Uterus (tissue), 3 donors: ENCODE measurements at regions not wholly inside any gene's neighbourhood (a gene's known extent, or its start where the extent isn't known, plus 50 kb on each side); places are given as distances from the start of the nearest gene placed in this dataset.

Experiments used
- DNase-seq, 2 donors: peaks; one replicate each; pipeline ENCODE4 v3.0.0-alpha.2; 2019 to 2020
- H3K27ac ChIP-seq, 2 donors: fragments of 200-600 bp; sonication (generic); 1 replicate in 1 of 2; 2 replicates in 1 of 2; pipeline ENCODE4 v1.5.1; 2016 to 2018
- H3K27me3 ChIP-seq, 2 donors: fragments of 200-600 bp; sonication (generic); one replicate each; pipeline ENCODE4 v1.5.1; 2018 to 2019; ENCODE audit warnings: control low read depth in 1 of 2
- H3K36me3 ChIP-seq, 2 donors: fragments of 200-600 bp; sonication (generic); one replicate each; pipeline ENCODE4 v1.5.1; 2019; ENCODE audit warnings: control low read depth in 1 of 2
- H3K4me1 ChIP-seq, 2 donors: fragments of 200-600 bp; sonication (generic); one replicate each; pipeline ENCODE4 v1.5.1; 2018 to 2019; ENCODE audit warnings: control low read depth in 1 of 2
- H3K4me3 ChIP-seq, 2 donors: fragments of 200-600 bp; sonication (generic); 1 replicate in 1 of 2; 2 replicates in 1 of 2; pipeline ENCODE4 v1.5.1; 2018 to 2019; ENCODE audit warnings: mild to moderate bottlenecking in 1 of 2
- H3K9me3 ChIP-seq, 2 donors: fragments of 200-600 bp; sonication (generic); one replicate each; pipeline ENCODE4 v1.5.1; 2019; ENCODE audit warnings: control low read depth in 1 of 2
- CTCF ChIP-seq, 4 experiments: fragments of 200-600 bp in 2 of 4; fragments of 450-650 bp in 2 of 4; sonication (generic) in 2 of 4; IDR thresholded peaks; one replicate each; pipeline ENCODE4 v1.5.1; 2016 to 2019; ENCODE audit warnings: antibody characterized with exemption in 4 of 4, mild to moderate bottlenecking in 2 of 4, moderate library complexity in 1 of 4
- POLR2A ChIP-seq, 2 donors: fragments of 450-650 bp; IDR thresholded peaks; one replicate each; pipeline ENCODE4 v1.6.1; 2016; ENCODE audit warnings: antibody characterized with exemption in 2 of 2, mild to moderate bottlenecking in 1 of 2, moderate library complexity in 1 of 2
- intact Hi-C: fragments of 100-400 bp; cut with DNase I; formaldehyde crosslinking; loops from one replicate; pipeline ENCODE4 v1.15.1; 2023; ENCODE audit warnings: low total_unique reads
- donor health status: DM: yes; HTN: yes; CAD: no.

- Histone ChIP-seq H3K36me3 (no peaks in the 10 kb centered on the region), H3K4me3 (no peak overlapping the region), H3K9me3 (no peaks in the 10 kb centered on the region), H3K4me1 (no peaks in the 10 kb centered on the region), H3K27me3 (no peaks in the 10 kb centered on the region), H3K27ac (no peak overlapping the region)
- no peak for DNase-seq
- intact Hi-C loops, result loop anchor here (5.0 kb wide), 1 partner anchor 365 kb away; no protein-coding TSS in a partner anchor
- TF ChIP-seq POLR2A (IDR thresholded peaks at IDR 0.05) (no peak), CTCF (IDR thresholded peaks at IDR 0.05) (no peak)
Measured at GRCh38 chr1:29912425-29912824, 676.1 kb downstream of the PTPRU start.

- TF ChIP-seq CTCF (IDR thresholded peaks at IDR 0.05) (no peak), POLR2A (IDR thresholded peaks at IDR 0.05) (no peak)
- H3K27me3 ChIP-seq, result no peaks in the 10 kb centered on the region
- intact Hi-C loops, result loop anchor here (5.0 kb wide), 1 partner anchor 363 kb away; no protein-coding TSS in a partner anchor
- no peaks in the 10 kb centered on the region for H3K36me3 ChIP-seq
- H3K9me3 ChIP-seq, result no peaks in the 10 kb centered on the region
- H3K4me3 ChIP-seq, result no peak overlapping the region
- DNase-seq, result no peak
- H3K27ac ChIP-seq, result no peak overlapping the region
- no peaks in the 10 kb centered on the region for H3K4me1 ChIP-seq
Measured at GRCh38 chr1:29909962-29910361, 673.6 kb downstream of the PTPRU start.

GRCh38 chr1:29907596-29907995 is 671.3 kb downstream of the PTPRU start:
- TF ChIP-seq CTCF (IDR thresholded peaks at IDR 0.05), result no peak
- TF ChIP-seq POLR2A (IDR thresholded peaks at IDR 0.05), result no peak
- no peak for DNase-seq
- intact Hi-C loops, result no loop called here

GRCh38 chr1:29906927-29907326 is 670.6 kb downstream of the PTPRU start:
- Histone ChIP-seq H3K27me3 (no peaks in the 10 kb centered on the region), H3K36me3 (no peaks in the 10 kb centered on the region), H3K9me3 (no peaks in the 10 kb centered on the region), H3K4me1 (no peaks in the 10 kb centered on the region), H3K4me3 (no peak overlapping the region), H3K27ac (no peak overlapping the region)
- intact Hi-C loops, result no loop called here
- TF ChIP-seq POLR2A (IDR thresholded peaks at IDR 0.05), result no peak
- no peak for TF ChIP-seq CTCF (IDR thresholded peaks at IDR 0.05)
- no peak for DNase-seq

More at GRCh38 chr1:29907596-29907995, 671.3 kb downstream of the PTPRU start:
- Histone ChIP-seq H3K27me3 (no peaks in the 10 kb centered on the region), H3K4me3 (no peak overlapping the region), H3K27ac (no peak overlapping the region), H3K36me3 (no peaks in the 10 kb centered on the region), H3K4me1 (no peaks in the 10 kb centered on the region), H3K9me3 (no peaks in the 10 kb centered on the region)

- Histone ChIP-seq H3K27me3 (no peaks in the 10 kb centered on the region), H3K36me3 (no peaks in the 10 kb centered on the region), H3K9me3 (no peaks in the 10 kb centered on the region), H3K4me1 (no peaks in the 10 kb centered on the region), H3K4me3 (no peak overlapping the region), H3K27ac (no peak overlapping the region)
- intact Hi-C loops, result no loop called here
- no peak for TF ChIP-seq POLR2A (IDR thresholded peaks at IDR 0.05)
- TF ChIP-seq CTCF (IDR thresholded peaks at IDR 0.05), result no peak
- no peak for DNase-seq
Measured at GRCh38 chr1:29903548-29904166, 667.3 kb downstream of the PTPRU start.
